Type B pancreatic cell (in vitro differentiated cells): ENCODE measurements at regions not wholly inside any gene's neighbourhood (a gene's known extent, or its start where the extent isn't known, plus 50 kb on each side); places are given as distances from the start of the nearest gene placed in this dataset.
"Not testable (repeated sequence)": the region's sequence is repeated elsewhere in the genome, so short reads cannot be mapped to it uniquely, and the experiment has no call there.

Experiments
- DNase-seq: peaks from one replicate; pipeline ENCODE4 v3.0.0; 2021; ENCODE audit warnings: mixed read lengths; ENCODE audit not compliant: unreplicated experiment; ENCODE audit errors: extremely low spot score
- H3K27ac Mint-ChIP-seq: 2 replicates; pipeline ENCODE4 v1.8.0; 2021; ENCODE audit warnings: mild to moderate bottlenecking, mixed read lengths
- H3K27me3 Mint-ChIP-seq: 2 replicates; pipeline ENCODE4 v1.8.0; 2021; ENCODE audit warnings: mixed read lengths
- H3K36me3 Mint-ChIP-seq: 2 replicates; pipeline ENCODE4 v1.8.0; 2021; ENCODE audit warnings: mixed read lengths
- H3K4me1 Mint-ChIP-seq: one replicate; pipeline ENCODE4 v1.8.0; 2021; ENCODE audit warnings: mixed read lengths; ENCODE audit not compliant: unreplicated experiment
- H3K4me3 Mint-ChIP-seq: 2 replicates; pipeline ENCODE4 v1.8.0; 2021; ENCODE audit warnings: mild to moderate bottlenecking, mixed read lengths
- H3K9me3 Mint-ChIP-seq: 2 replicates; pipeline ENCODE4 v1.8.0; 2021; ENCODE audit warnings: mixed read lengths
- TF ChIP-seq, protein P1 (sequence below): fragments of 200-600 bp; sonication (generic); conservative IDR thresholded peaks from 2 replicates; pipeline ENCODE4 v1.5.0; 2021; ENCODE audit warnings: antibody characterized with exemption, mild to moderate bottlenecking

DNA sequence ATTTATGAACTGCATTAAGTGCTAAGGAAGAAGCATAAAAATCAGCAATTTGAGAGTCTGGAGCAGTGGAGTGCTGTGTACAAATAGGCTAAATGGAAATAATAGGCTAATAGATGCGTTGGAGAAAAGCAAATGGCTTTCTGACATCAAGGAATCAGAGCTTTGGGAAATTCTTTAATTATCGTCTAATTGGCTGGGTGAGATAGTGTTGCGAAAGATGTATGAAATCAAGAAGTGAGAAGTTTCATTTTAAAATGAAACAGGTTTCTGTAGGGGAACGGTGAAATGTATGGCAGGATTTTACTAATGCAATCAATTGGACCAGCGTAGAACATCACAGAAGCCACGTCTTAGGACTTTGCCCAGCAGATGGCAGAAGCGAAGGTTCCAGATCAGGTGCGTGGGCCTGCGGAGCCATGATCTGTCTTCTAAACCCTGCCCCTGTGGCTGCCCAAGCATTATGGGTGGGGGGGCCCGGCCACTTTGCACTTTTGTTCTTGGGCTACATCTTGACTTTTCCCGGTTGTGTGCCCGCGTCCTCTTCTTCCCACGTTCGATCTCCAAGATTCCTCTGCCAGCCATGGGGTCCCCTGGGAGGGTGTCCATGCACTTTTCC, 118.5 kb upstream of the SHISA3 start:
- TF ChIP-seq, protein P1, sequence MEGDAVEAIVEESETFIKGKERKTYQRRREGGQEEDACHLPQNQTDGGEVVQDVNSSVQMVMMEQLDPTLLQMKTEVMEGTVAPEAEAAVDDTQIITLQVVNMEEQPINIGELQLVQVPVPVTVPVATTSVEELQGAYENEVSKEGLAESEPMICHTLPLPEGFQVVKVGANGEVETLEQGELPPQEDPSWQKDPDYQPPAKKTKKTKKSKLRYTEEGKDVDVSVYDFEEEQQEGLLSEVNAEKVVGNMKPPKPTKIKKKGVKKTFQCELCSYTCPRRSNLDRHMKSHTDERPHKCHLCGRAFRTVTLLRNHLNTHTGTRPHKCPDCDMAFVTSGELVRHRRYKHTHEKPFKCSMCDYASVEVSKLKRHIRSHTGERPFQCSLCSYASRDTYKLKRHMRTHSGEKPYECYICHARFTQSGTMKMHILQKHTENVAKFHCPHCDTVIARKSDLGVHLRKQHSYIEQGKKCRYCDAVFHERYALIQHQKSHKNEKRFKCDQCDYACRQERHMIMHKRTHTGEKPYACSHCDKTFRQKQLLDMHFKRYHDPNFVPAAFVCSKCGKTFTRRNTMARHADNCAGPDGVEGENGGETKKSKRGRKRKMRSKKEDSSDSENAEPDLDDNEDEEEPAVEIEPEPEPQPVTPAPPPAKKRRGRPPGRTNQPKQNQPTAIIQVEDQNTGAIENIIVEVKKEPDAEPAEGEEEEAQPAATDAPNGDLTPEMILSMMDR, result no peak
- Mint-ChIP-seq H3K4me1 (peaks cover 12% of the 10 kb centered on the region), H3K9me3 (no peaks in the 10 kb centered on the region), H3K36me3 (no peaks in the 10 kb centered on the region), H3K27ac (no peak overlapping the region), H3K27me3 (peaks cover 13% of the 10 kb centered on the region), H3K4me3 (no peak overlapping the region)
- DNase-seq, result no peak

DNA sequence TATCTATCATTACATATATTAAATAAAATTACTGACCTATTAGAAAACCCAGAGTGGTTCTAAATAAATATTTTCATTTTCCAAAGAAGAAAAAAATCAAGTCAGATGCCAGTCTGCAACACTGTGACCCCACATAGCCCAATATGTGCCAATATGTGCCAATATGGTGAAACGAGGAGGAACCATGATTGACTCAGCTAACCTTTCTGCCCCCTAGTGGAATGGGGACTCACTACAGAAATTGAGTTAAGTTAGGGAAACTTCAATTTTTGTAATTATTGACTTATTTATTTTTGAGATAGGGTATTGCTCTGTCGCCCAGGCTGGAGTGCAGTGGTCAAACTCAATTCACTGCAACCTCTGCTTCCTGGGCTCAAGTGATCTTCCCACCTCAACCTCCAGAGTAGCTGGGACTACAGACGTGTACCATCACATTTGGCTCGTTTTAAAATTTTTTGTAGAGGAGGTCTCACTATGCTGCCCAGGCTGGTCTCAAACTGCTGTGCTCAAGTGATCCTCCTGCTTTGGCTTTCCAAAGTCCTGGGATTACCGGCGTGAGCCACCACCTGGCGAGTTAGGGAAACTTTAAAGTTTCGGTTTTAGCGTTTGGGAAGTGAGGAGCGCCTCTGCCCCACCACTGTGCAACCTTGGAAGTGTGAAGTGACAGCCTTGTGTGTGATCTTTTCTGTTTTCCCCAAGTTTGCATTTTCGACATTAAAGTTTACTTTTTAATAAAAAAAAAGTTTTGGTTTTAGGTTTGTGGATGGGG, 116.8 kb upstream of the SHISA3 start:
- H3K27ac Mint-ChIP-seq, result no peak overlapping the region
- DNase-seq, result no peak
- no peak overlapping the region for H3K4me3 Mint-ChIP-seq

DNA sequence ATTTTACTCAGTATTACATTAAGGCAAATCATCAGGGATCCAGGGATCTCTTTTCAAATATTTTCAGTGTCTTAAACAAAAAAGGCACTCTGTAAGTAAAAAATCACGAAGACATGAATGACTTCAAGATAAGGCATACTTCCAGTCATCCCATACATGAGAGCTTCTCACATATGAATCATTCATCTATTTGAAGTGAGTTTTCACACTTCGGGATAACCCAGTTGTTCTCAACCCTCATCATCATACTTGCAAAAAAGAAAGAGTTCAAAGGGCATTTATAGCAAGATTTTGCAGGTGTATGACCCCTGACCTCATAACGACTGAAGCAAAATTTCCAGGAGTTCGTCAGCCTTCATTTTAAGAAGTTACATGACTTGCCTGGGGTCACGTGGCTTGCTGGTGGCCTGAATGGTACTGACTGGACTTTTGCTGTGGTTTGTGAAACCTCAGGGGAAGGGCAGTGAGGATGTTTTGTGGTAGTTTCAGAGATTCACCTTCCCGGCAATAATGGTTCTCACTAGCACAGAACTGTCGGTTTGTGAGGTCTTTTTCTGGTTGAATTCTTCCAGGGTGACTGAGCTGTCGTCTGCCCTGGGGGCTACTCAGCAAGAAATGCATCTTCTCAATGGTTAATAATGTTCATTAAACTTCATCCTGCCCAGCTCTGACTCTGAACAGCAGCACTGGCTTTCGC, 115.8 kb upstream of the SHISA3 start:
- Mint-ChIP-seq H3K27me3 (peaks cover 13% of the 10 kb centered on the region), H3K27ac (no peak overlapping the region), H3K9me3 (no peaks in the 10 kb centered on the region), H3K4me1 (peaks cover 12% of the 10 kb centered on the region), H3K36me3 (no peaks in the 10 kb centered on the region), H3K4me3 (peak overlapping the region; percentile 44)
- TF ChIP-seq, protein P1, result no peak
- no peak for DNase-seq

More for the DNA sequence above, 116.8 kb upstream of the SHISA3 start:
- Mint-ChIP-seq H3K27me3 (peaks cover 13% of the 10 kb centered on the region), H3K9me3 (no peaks in the 10 kb centered on the region), H3K4me1 (peaks cover 12% of the 10 kb centered on the region), H3K36me3 (no peaks in the 10 kb centered on the region)
- TF ChIP-seq, protein P1, result peak; percentile 78

DNA sequence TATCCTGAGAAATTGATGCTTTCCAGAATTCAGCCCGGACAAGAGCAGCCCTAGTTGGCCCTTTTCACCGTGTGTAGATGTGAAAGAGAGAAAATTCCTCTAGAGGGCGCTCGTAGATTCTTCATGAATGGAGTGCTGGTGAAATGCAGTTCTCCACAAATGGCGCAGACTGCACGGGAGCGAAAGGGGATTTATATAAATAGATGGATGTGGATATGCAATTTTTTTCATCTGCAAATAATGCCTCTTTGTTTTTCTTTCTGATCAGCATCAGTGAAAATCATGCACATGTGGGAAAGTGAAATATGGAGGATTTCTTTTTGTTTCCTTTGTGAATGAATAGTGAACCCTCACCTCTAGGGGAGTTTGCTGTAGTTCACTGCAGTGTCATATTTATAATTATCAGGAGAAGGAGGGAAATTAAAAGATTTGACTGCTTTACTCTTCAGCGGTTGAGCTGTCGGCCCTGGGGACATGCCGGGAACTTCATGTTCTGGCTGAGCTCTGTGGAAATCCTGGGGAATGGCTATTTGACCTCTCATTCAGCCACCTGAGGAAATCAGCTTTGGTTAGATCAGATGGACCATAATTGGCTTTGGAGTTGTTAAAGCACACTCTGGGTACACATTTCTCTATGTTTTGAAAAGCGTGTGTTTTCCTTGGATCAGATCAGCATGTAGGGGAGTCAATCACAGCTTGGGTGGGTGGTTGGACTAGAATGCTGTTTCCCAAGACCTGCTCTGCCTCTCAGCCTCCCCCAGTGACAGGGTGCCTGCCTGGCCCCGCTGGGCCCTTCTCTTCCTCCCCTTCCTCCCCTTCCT, 115.0 kb upstream of the SHISA3 start:
- TF ChIP-seq, protein P1, result peak; percentile 91
- no peaks in the 10 kb centered on the region for H3K36me3 Mint-ChIP-seq
- DNase-seq, result no peak
- no peak overlapping the region for H3K27ac Mint-ChIP-seq
- peaks cover 12% of the 10 kb centered on the region for H3K4me1 Mint-ChIP-seq
- peak overlapping the region; percentile 44 for H3K4me3 Mint-ChIP-seq
- H3K9me3 Mint-ChIP-seq, result no peaks in the 10 kb centered on the region
- peaks cover 10% of the 10 kb centered on the region for H3K27me3 Mint-ChIP-seq

DNA sequence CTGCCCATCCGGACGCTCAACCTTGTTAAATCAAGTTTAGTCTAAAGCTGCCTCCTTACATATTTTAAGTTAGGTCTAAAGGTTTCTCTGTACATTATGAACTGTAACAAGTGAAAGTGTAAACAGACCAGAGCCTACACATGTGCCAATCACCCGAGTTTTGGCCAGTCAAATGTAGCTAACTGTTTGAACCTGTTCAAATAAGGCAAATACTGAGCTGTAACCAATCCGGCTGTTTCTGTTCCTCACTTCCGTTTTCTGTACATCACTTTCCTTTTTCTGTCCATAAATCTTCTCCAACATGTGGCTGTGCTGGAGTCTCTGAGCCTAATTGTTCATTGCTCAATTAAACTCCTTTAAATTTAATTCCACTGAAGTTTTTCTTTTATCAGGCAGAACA, 113.3 kb upstream of the SHISA3 start:
- DNase-seq, result no peak
- Mint-ChIP-seq H3K4me1 (peaks cover 12% of the 10 kb centered on the region), H3K36me3 (no peaks in the 10 kb centered on the region), H3K27me3 (peaks cover 10% of the 10 kb centered on the region), H3K4me3 (no peak overlapping the region), H3K9me3 (no peaks in the 10 kb centered on the region), H3K27ac (no peak overlapping the region)
- TF ChIP-seq, protein P1, result no peak

DNA sequence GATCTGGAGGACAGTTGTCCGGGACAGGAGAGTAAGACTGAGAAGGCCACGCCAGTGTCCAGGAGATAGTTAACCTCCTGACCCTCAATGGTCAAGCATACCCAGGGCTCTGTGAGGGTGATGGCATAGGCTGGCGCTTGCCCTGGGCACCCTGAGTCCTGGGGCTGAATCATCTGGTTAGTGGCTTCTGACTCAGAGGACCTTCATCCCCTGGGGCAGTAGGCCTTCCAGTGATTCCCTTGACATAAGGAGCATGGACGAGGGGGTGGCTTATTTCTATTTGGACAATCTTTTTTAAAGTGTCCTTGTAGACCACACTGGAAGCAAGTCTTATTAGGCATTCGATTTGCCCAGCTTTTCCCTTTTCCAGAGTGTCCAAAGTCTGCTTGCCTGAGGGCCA, 108.4 kb upstream of the SHISA3 start:
- H3K27me3 Mint-ChIP-seq, DNase-seq, H3K4me1 Mint-ChIP-seq, H3K27ac Mint-ChIP-seq, H3K4me3 Mint-ChIP-seq, H3K9me3 Mint-ChIP-seq, H3K36me3 Mint-ChIP-seq: not testable (repeated sequence)

DNA sequence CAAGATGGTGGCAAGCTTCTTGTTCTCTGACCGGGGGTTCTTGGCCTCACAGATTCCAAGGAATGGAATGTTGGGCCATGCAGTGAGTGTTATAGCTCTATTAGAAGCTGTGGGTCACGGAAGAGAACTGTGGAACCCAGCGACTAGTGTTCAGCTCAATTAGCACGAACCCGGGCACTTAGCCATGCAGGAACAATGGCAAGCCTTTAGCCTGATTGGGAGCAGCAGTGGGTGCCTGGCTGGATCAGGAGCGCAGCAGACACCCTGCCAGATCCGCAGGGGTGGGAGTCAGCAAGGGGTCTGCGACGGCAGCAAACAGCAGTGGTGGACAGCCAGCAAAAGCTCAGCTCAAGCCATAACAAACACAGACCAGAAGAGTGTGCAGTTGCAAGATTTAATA, 105.1 kb upstream of the SHISA3 start:
- peaks cover 14% of the 10 kb centered on the region for H3K27me3 Mint-ChIP-seq
- not testable (repeated sequence) for H3K36me3 Mint-ChIP-seq, DNase-seq, H3K9me3 Mint-ChIP-seq, H3K27ac Mint-ChIP-seq, H3K4me1 Mint-ChIP-seq, H3K4me3 Mint-ChIP-seq
